Adipocyte (in vitro differentiated cells): ENCODE measurements at regions not wholly inside any gene's neighbourhood (a gene's known extent, or its start where the extent isn't known, plus 50 kb on each side); places are given as distances from the start of the nearest gene placed in this dataset.
A peak's percentile ranks its signal among the peaks of the same experiment; 100 is the strongest.

Source experiments
- DNase-seq: peaks from one replicate; pipeline ENCODE4 v3.0.0-alpha.2; 2015; ENCODE audit warnings: low read depth
- H3K27me3 ChIP-seq: replicated peaks from 2 replicates; pipeline ENCODE4 v1.7.0; 2013; ENCODE audit warnings: mild to moderate bottlenecking, low read length, moderate library complexity; ENCODE audit not compliant: control insufficient read depth, insufficient read depth
- H3K36me3 ChIP-seq: 2 replicates; pipeline ENCODE4 v1.7.0; 2013; ENCODE audit warnings: low read length, mild to moderate bottlenecking, moderate library complexity; ENCODE audit not compliant: control insufficient read depth, insufficient read depth, severe bottlenecking
- H3K4me1 ChIP-seq: 2 replicates; pipeline ENCODE4 v1.7.0; 2013; ENCODE audit warnings: mild to moderate bottlenecking, low read length, moderate library complexity; ENCODE audit not compliant: control insufficient read depth, insufficient read depth
- H3K4me3 ChIP-seq: 2 replicates; pipeline ENCODE4 v1.7.0; 2013; ENCODE audit warnings: mild to moderate bottlenecking, low read length, moderate library complexity
- H3K9ac ChIP-seq: 2 replicates; pipeline ENCODE4 v1.7.0; 2013; ENCODE audit warnings: mild to moderate bottlenecking, low read length, moderate library complexity
- H3K9me3 ChIP-seq: 2 replicates; pipeline ENCODE4 v1.7.0; 2013; ENCODE audit warnings: mild to moderate bottlenecking, low read length, moderate library complexity; ENCODE audit not compliant: control insufficient read depth

DNA sequence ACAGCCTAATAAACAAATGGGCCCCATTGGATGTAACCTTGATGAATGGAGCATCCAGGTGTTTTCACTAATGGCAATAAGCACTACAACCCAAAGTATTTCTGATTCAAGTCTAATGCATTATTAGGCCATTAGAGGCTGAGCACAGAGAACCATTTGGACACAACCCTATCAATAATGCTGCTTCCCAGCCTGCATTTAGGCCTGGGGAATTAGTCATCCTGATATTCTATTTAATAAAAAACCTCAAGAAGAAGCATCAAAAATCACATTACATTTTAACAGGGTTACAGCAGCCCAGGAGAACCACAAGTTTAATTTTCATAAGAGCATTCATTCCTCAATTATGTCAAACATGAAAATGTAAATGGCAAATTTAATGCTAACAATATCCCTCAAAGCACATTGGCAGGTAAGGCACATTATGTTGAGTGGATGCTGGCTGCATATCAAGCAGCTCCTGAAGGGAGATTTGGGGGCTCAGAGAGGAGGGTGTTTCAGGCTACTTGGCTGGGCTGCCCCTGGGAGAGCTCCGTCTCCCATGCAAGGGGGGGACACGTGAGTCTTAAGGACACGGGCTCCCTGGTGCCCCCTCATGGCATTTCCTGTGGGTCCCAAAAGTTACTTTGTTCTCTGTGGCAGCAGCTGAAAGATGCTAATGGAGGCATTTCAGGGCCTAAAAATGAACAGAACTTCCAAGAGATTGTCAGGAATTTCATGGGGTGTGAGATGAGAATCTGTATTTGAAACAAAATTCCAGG lies 143.4 kb downstream of the HERPUD2 start:
- DNase-seq = no peak
- Histone ChIP-seq H3K9me3 (no peaks in the 10 kb centered on the region), H3K36me3 (no peaks in the 10 kb centered on the region), H3K4me3 (no peak overlapping the region), H3K9ac (no peak overlapping the region), H3K27me3 (peaks cover 53% of the 10 kb centered on the region), H3K4me1 (peaks cover 20% of the 10 kb centered on the region)

DNA sequence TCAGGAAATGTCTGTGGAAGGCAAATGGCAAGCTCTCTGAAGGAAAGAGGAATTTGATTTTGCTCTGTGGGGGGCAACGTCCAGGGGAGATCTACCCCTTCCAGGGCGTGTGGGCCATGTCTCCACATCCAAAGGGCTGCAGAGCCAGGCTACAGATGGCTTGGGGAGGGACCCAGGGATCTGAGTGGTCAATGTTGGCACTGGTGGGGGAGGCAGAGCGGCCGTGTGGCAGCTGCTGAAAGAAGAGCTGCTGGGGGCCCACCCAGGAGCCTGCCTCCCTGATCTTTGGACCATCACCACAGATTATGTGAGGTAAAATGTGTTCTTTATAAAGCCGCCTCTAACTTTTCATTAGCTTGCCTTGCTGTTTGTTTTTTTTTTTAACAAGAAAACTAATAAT lies 144.1 kb downstream of the HERPUD2 start:
- H3K9me3 ChIP-seq = no peaks in the 10 kb centered on the region
- H3K9ac ChIP-seq = no peak overlapping the region
- peaks cover 20% of the 10 kb centered on the region for H3K4me1 ChIP-seq
- H3K27me3 ChIP-seq = peaks cover 60% of the 10 kb centered on the region
- DNase-seq = no peak
- no peaks in the 10 kb centered on the region for H3K36me3 ChIP-seq
- no peak overlapping the region for H3K4me3 ChIP-seq

DNA sequence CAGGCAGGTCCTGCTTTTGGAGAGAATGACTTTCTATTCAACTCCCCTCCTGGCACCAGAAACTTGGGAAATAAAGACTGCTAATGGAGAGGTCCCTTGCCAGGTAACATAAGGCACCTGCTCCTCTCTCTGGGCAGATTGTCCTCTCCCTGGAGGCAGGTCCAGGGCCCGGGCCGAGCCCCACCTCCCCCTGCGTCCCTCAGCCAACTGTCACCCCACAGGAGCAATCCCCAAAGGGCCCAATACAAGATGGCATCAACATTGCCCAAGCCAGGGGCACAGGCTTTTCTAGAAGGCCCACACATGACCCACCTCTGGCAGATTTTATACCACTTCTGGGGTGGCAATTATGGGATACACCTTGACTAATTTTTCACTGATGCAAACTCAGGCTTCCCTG lies 145.2 kb downstream of the HERPUD2 start:
- Histone ChIP-seq H3K9me3 (no peaks in the 10 kb centered on the region), H3K27me3 (peaks cover 66% of the 10 kb centered on the region)
- DNase-seq = no peak

DNA sequence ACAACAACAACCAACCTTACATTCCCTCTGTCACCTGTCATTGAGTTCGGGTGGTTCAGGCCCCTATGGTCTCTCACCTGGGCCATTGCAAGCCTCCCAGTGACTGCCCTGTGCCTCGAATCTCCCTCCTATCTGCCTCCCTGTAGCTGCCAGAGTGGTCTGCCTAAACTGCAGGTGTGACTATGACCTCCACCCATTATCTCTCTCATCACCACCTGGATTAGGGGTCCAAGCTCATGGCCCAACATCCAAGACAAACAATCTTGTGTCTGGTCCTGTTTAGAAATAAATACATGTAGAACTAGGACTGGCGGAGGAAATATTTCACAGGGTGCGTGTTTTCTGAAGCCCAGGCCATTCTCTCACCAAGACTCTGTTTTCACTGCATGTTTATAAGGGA lies 146.6 kb downstream of the HERPUD2 start:
- Histone ChIP-seq H3K9ac (no peak overlapping the region), H3K9me3 (no peaks in the 10 kb centered on the region), H3K36me3 (no peaks in the 10 kb centered on the region), H3K27me3 (peaks cover 70% of the 10 kb centered on the region), H3K4me3 (no peak overlapping the region), H3K4me1 (peaks cover 8% of the 10 kb centered on the region)
- no peak for DNase-seq

More for the DNA sequence above, 145.2 kb downstream of the HERPUD2 start:
- Histone ChIP-seq H3K4me3 (no peak overlapping the region), H3K36me3 (no peaks in the 10 kb centered on the region), H3K4me1 (peaks cover 20% of the 10 kb centered on the region), H3K9ac (no peak overlapping the region)

DNA sequence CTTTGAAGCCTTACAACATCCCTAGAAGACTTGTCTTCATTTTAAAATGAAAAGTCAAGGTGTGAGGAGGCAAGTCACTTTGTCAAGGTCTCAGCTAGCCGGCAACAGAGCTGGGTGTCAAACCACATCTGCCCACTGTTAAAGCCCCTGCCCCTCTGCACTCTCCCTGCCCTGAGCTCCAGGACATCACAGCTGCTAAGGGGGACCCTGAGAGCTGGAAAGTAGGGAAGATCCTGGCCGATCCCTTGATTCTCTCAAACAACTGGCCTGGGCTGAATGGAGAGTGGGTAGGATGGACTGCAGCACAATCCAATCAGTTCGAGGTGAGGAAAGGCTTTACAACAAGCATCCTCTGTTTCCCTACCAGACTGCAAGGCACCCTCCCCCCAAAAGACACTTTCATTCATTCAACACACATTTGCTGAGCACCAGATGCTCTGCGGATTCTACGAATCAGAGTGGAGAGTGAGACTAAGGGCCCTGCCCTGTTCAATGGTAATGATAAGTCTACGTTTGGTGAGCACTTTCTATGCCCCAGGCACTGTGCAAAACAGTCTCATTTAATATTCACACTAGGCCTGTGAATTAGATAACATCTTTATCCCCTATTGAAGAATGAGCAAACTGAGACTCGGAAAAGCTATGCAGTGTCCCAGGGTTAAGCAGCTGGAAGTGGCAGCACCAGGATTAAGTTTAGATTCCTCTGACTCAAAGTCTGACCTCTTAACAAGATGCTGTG lies 148.1 kb downstream of the HERPUD2 start:
- Histone ChIP-seq H3K27me3 (peaks cover 67% of the 10 kb centered on the region), H3K4me1 (no peaks in the 10 kb centered on the region), H3K36me3 (no peaks in the 10 kb centered on the region), H3K9me3 (no peaks in the 10 kb centered on the region), H3K4me3 (no peak overlapping the region), H3K9ac (no peak overlapping the region)
- no peak for DNase-seq

DNA sequence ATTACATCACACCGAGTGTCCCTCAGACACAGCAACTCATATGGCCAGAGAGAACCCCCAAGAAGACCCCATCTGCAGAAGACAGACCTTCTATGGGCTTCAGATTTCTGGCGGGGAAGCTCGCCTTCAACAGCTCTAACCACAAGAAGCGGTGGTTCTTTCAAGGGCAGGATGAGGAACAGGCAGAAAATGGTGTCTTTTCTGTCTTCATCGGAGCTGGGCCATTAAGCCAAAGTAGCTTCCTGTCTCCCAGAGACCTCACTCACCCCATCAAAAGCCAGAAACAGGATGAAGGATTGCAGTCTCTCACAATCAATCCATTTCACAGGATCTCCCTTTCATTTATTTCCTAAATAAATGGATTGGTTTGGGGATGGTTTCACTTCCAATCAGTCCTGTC lies 149.1 kb downstream of the HERPUD2 start:
- Histone ChIP-seq H3K4me1 (no peaks in the 10 kb centered on the region), H3K36me3 (no peaks in the 10 kb centered on the region), H3K4me3 (no peak overlapping the region), H3K9ac (no peak overlapping the region), H3K9me3 (no peaks in the 10 kb centered on the region), H3K27me3 (peaks cover 59% of the 10 kb centered on the region)
- DNase-seq = no peak

DNA sequence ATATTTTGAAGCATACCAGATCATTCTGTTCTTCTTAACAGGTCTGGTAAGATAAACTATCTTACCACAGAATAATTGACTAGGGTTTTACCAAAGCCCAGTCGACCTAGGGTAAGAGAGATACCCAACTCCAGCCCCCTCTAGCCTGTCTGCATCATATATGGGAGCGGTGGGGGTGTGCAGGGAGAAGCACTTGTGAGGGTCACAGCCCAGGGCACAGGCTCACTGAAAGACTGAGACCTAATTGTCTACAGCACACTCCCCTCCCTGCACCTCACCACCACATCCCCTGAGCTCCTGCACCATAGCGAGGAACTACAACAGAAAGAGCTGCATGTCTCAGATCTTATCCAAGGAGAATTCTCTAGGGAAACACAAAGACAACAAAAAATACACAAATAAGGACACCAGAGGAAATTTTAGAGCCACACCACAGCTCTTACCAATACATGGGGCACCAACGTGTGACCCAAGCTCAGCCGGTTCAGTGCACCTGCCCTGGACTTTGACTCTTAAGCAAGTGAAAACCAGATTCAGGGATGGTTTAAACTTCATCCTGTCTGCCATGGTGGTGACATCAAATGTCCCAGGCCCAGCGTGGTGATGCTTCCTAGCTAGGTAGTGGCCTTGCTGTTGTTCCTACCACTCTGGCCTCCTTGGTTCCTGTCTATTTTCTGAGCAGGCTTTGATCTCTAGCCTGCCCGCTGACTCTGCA lies 150.8 kb downstream of the HERPUD2 start:
- Histone ChIP-seq H3K4me3 (no peak overlapping the region), H3K27me3 (peaks cover 53% of the 10 kb centered on the region), H3K36me3 (no peaks in the 10 kb centered on the region), H3K4me1 (no peaks in the 10 kb centered on the region), H3K9me3 (no peaks in the 10 kb centered on the region), H3K9ac (no peak overlapping the region)
- DNase-seq = no peak

DNA sequence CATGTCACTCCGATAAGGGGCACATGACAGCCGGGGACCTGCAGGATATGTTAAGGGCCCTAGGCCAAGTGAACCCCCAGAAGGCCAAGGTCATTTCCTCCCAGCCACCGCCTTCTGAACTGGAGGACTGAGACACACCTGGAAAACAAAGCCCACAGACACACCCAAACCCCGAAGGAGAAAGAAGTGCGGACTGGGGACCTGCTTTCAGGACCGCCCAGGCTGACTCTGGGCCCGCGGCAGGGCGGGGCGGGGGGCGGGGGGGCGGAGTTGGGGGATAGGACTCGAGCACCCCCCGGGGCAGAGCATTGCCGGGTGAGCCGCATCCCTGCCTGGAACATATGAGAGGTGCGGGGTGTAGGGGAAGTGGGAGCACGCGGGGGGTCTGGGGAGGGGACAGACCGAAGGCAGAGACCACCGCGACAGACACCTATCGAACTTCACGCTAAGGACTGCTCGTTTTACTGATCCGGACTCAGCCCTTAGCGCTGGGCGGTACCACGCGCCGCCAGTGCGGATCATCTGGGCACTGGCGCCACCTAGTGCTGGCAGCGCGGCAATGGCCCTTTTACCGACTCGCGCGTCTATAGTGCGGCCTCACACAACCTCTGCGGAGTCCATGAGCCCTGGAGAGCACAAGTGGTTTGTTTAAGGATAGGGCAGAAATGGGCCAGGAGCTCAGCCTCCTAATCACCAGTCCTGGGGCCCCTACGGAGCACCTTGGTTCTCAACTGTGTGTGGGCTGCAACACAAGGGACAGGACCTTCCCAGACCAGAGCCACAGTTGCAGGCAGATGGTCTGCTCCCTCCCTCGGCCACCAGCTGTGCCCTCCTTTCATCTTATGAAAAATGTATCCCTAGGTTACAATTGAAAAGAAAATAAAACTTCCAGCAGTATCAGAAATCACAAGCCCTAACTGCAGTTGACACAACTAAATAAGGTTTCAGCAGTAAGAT lies 157.6 kb downstream of the HERPUD2 start:
- peak; percentile 89 for DNase-seq
- Histone ChIP-seq H3K9me3 (no peaks in the 10 kb centered on the region), H3K9ac (no peak overlapping the region), H3K36me3 (no peaks in the 10 kb centered on the region), H3K4me3 (no peak overlapping the region), H3K4me1 (peaks cover 4% of the 10 kb centered on the region), H3K27me3 (peaks cover 31% of the 10 kb centered on the region)

DNA sequence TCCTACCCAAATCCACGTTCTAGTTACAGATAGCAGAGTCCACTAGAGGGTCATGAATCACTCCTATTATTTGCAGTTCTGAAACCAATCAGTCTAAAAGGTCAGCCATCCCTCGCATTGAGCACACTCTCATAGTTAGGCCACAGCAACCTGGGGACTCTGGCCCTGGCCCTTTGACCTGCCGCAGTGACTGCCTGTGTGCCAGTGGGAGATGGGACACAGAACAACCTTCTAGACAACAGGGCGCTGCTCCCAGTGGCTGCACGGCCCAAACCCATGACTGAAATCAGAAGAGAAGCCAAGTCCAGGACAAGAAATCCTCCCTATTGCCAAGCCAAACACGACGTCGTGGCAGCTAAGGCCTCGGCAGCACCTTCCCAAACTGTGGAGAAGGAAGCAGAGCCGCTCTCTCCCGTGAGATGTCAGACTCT lies 158.5 kb downstream of the HERPUD2 start:
- Histone ChIP-seq H3K4me3 (no peak overlapping the region), H3K4me1 (peaks cover 4% of the 10 kb centered on the region), H3K9ac (no peak overlapping the region), H3K36me3 (no peaks in the 10 kb centered on the region), H3K9me3 (no peaks in the 10 kb centered on the region), H3K27me3 (peaks cover 38% of the 10 kb centered on the region)
- no peak for DNase-seq

DNA sequence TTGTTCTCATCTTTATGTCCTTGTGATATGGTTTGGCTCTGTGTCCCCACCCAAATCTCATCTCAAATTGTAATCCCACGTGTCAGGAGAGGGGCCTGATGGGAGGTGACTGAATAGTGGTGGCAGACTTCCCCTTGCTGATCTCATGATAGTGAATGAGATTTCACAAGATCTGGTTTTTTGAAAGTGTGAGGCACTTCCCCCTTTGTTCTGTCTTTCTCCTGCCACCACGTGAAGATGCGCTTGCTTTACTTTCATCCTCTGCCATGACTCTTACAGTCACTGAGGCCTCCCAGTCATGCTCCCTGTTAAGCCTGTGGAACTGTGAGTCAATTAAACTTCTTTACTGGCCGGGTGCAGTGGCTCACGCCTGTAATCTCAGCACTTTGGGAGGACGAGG lies 161.0 kb downstream of the HERPUD2 start:
- Histone ChIP-seq H3K27me3 (peaks cover 59% of the 10 kb centered on the region), H3K9ac (no peak overlapping the region), H3K36me3 (no peaks in the 10 kb centered on the region), H3K4me3 (no peak overlapping the region), H3K4me1 (peaks cover 4% of the 10 kb centered on the region), H3K9me3 (no peaks in the 10 kb centered on the region)
- DNase-seq = no peak
